Activated CD4-positive, alpha-beta memory T cell treated with anti-CD3 and anti-CD28 coated beads for 36 hours (primary cell): ENCODE measurements at regions not wholly inside any gene's neighbourhood (a gene's known extent, or its start where the extent isn't known, plus 50 kb on each side); places are given as distances from the start of the nearest gene placed in this dataset.

Experiments
- CTCF ChIA-PET: fragments of 350-600 bp; sonication (Branson Sonifier 250); formaldehyde crosslinking; loops from one replicate; lab custom pipeline; 2021; ENCODE audit warnings: antibody characterized with exemption, inconsistent platforms; lab: Charles Lee
- POLR2A ChIA-PET: fragments of 350-600 bp; sonication (Branson Sonifier 250); formaldehyde crosslinking; loops from one replicate; lab custom pipeline; 2021; ENCODE audit warnings: antibody characterized with exemption; lab: Charles Lee
- DNase-seq: peaks from one replicate; pipeline ENCODE4 v3.0.0-alpha.2; 2020
- H3K27ac Mint-ChIP-seq: one replicate; pipeline ENCODE4 v1.8.0; 2021; ENCODE audit warnings: mixed read lengths
- H3K27me3 Mint-ChIP-seq: one replicate; pipeline ENCODE4 v1.8.0; 2021; ENCODE audit warnings: mixed read lengths
- H3K36me3 Mint-ChIP-seq: one replicate; pipeline ENCODE4 v1.8.0; 2021; ENCODE audit warnings: mixed read lengths
- H3K4me1 Mint-ChIP-seq: one replicate; pipeline ENCODE4 v1.8.0; 2021; ENCODE audit warnings: low read depth, mixed read lengths
- H3K4me3 Mint-ChIP-seq: one replicate; pipeline ENCODE4 v1.8.0; 2021; ENCODE audit warnings: mild to moderate bottlenecking, mixed read lengths
- H3K9me3 Mint-ChIP-seq: one replicate; pipeline ENCODE4 v1.8.0; 2021; ENCODE audit warnings: mixed read lengths
- intact Hi-C: fragments of 100-400 bp; cut with micrococcal nuclease; formaldehyde crosslinking; loops from one replicate; pipeline ENCODE4 v1.15.1; 2023

GRCh38 chr15:37537802-37538201 lies 396.6 kb upstream of the TMCO5A start:
- POLR2A ChIA-PET: no interaction called here
- Mint-ChIP-seq H3K27ac (no peak overlapping the region), H3K4me3 (no peak overlapping the region), H3K9me3 (peaks cover 15% of the 10 kb centered on the region), H3K4me1 (no peaks in the 10 kb centered on the region), H3K27me3 (no peaks in the 10 kb centered on the region), H3K36me3 (no peaks in the 10 kb centered on the region)
- no peak for DNase-seq
- intact Hi-C loops: no loop called here
- CTCF ChIA-PET: interaction anchor here (0.6 kb wide), 1 partner anchor 24 kb away, joined by 4 read pairs; no protein-coding TSS in a partner anchor

DNA sequence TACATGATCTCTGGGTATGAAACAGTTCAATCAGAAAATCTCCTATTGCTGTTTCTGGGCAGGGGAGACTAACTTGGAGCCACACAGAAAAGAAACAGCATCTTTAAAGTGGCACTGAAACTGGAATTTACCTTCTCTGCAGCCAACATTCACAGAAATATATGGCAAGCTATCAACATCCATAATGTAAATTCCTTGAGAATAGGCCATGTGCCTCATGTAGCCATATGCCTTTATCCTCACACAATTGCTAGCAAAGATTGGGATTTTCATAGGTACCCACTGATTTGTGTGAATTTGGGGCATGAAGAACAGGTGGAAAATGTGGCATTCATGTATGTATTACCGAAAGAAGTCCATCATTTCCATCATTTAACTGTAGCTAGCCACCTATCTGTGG lies 386.3 kb upstream of the TMCO5A start:
- DNase-seq: no peak

DNA sequence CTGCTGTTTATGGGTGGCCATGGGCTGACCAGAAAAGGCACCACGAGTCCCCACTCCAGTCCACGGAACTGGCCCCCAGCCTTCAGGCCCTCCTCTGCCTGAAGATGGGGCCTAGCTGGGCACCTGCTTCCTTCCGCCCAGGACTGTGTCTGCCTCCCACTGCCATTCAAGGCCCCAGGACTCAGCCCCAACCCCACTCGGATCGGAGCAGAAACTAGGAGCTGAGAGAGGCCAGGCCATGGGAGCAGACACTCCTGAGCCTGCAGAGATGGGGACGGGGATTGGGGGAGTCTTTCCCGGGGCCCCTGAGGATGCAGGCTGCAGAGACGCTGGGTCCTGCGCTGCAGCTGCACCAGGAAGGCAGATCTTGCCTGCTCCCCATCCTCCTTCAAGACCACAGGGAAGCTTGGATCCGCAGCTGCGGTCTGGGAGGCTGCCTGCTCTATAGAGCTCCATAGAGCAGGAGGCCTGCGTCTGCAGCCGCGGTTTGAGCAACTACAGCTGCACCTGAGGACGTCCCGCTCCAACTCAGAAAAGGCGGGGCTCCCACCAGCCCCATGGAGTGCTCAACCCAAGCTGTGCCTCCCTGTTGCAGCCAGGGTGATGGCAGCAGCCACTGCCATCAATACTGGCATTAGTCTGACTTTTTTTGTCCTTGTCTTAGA lies 383.9 kb upstream of the TMCO5A start:
- intact Hi-C loops: no loop called here
- ChIA-PET CTCF (no interaction called here), POLR2A (no interaction called here)
- peaks cover 4% of the 10 kb centered on the region for H3K9me3 Mint-ChIP-seq
- no peak overlapping the region for H3K4me3 Mint-ChIP-seq
- no peak overlapping the region for H3K27ac Mint-ChIP-seq
- H3K27me3 Mint-ChIP-seq: no peaks in the 10 kb centered on the region
- DNase-seq: no peak
- no peaks in the 10 kb centered on the region for H3K36me3 Mint-ChIP-seq
- no peaks in the 10 kb centered on the region for H3K4me1 Mint-ChIP-seq

More for the DNA sequence above, 386.3 kb upstream of the TMCO5A start:
- intact Hi-C loops: no loop called here
- H3K27ac Mint-ChIP-seq: no peak overlapping the region
- POLR2A ChIA-PET: no interaction called here
- no peaks in the 10 kb centered on the region for H3K27me3 Mint-ChIP-seq
- H3K4me3 Mint-ChIP-seq: no peak overlapping the region
- H3K9me3 Mint-ChIP-seq: peaks cover 2% of the 10 kb centered on the region
- H3K36me3 Mint-ChIP-seq: no peaks in the 10 kb centered on the region
- CTCF ChIA-PET: no interaction called here
- no peaks in the 10 kb centered on the region for H3K4me1 Mint-ChIP-seq

DNA sequence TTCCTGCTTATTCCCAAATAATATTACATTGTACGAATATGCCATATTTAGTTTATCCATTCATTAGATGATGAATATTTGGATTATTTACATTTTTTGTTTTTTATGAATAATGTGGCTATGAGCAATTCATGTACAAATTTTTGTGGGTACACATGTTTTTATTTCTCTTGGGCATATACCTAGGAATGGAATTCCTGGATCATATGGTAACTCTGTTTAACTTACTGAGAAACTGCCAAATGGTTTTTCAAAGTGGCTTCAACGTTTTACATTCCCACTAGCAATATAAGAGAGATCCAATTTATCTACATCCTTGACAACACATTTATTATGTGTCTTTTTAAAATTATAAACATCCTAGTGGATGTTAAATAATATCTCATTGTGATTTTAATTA lies 362.0 kb upstream of the TMCO5A start:
- no peaks in the 10 kb centered on the region for H3K27me3 Mint-ChIP-seq
- intact Hi-C loops: no loop called here
- ChIA-PET CTCF (no interaction called here), POLR2A (no interaction called here)
- H3K4me3 Mint-ChIP-seq: no peak overlapping the region
- DNase-seq: no peak
- no peaks in the 10 kb centered on the region for H3K4me1 Mint-ChIP-seq
- H3K36me3 Mint-ChIP-seq: no peaks in the 10 kb centered on the region
- H3K27ac Mint-ChIP-seq: no peak overlapping the region
- no peaks in the 10 kb centered on the region for H3K9me3 Mint-ChIP-seq

DNA sequence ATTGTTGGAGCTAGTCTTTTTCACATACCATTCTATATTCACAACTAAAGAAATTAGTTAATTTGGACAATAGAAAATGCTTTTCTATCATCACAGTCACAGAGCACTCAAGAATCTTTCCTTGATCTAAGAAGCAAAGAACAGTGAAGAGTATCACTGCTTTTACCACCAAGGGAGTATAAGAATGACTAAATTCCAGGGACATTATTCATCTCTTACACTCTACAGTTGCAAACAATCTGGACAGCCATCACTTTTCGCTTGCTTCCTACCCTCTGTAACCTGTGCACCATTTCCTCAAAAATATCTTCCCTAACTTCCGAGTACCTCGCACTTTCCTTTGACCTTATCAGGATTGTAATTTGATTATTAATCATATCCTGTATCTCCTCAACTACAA lies 359.5 kb upstream of the TMCO5A start:
- intact Hi-C loops: no loop called here
- ChIA-PET CTCF (no interaction called here), POLR2A (no interaction called here)
- DNase-seq: no peak
- no peaks in the 10 kb centered on the region for H3K9me3 Mint-ChIP-seq
- H3K36me3 Mint-ChIP-seq: no peaks in the 10 kb centered on the region
- no peaks in the 10 kb centered on the region for H3K27me3 Mint-ChIP-seq
- no peaks in the 10 kb centered on the region for H3K4me1 Mint-ChIP-seq
- H3K4me3 Mint-ChIP-seq: no peak overlapping the region
- H3K27ac Mint-ChIP-seq: no peak overlapping the region

DNA sequence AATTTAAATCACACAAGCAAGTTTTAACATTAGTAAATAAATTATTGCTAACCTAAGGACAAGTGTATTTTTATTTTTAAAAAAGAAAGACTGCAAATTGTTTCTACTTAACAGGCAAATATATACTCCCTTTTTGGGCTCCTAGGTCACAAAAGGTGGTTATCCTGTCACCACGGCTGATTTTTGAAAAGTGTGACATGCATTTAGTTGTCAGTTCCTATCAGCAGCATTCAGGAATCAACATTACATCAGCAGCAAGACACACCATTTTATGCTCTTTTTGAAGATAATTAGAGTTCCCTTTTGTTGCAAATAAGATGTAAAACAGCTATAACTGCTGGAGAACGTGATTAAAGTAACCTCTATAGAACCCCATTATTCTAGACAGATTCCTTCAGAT lies 357.5 kb upstream of the TMCO5A start:
- Mint-ChIP-seq H3K27ac (no peak overlapping the region), H3K4me3 (no peak overlapping the region), H3K4me1 (no peaks in the 10 kb centered on the region), H3K27me3 (no peaks in the 10 kb centered on the region), H3K36me3 (no peaks in the 10 kb centered on the region), H3K9me3 (no peaks in the 10 kb centered on the region)
- DNase-seq: no peak
- ChIA-PET POLR2A (no interaction called here), CTCF (no interaction called here)
- intact Hi-C loops: no loop called here

DNA sequence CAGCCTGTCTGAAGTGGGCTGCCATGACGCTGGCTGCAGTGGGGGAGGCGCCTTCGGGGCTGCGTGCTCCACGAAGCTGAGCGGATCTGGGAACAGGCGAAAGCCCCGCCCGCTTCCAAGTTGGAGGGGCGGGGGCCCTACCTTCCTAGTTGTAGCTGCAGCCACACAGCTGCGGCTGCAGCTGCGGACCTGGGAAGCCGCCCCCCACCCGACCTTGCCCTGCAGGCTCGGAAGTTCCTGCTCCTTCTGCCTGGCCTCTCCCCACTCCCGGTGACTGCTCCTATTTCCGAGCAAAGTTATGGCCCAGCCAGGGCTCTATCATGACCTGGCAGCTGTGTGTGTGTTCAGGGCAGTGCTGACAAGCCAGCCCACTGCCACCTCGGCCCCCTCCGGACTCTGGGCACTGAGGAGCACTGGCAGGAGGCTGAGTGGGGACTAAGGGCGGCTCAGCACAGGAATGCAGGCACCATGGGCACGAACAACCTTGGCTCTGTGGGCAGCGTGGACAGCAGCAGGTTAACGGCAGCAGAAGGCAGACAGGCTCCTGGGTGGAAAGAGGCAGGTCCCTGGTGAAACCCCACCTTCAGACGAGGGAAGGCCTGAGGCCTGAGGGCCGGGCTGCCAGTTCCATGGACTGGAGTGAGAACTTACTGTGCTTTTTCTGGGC lies 352.4 kb upstream of the TMCO5A start:
- no peak overlapping the region for H3K27ac Mint-ChIP-seq
- DNase-seq: no peak
- H3K27me3 Mint-ChIP-seq: no peaks in the 10 kb centered on the region
- CTCF ChIA-PET: no interaction called here
- H3K9me3 Mint-ChIP-seq: peaks cover 3% of the 10 kb centered on the region
- intact Hi-C loops: no loop called here
- no peak overlapping the region for H3K4me3 Mint-ChIP-seq
- H3K4me1 Mint-ChIP-seq: no peaks in the 10 kb centered on the region
- POLR2A ChIA-PET: no interaction called here
- H3K36me3 Mint-ChIP-seq: no peaks in the 10 kb centered on the region

GRCh38 chr15:37582852-37583251 lies 351.6 kb upstream of the TMCO5A start:
- no peaks in the 10 kb centered on the region for H3K27me3 Mint-ChIP-seq
- peaks cover 3% of the 10 kb centered on the region for H3K9me3 Mint-ChIP-seq
- H3K36me3 Mint-ChIP-seq: no peaks in the 10 kb centered on the region
- ChIA-PET POLR2A (no interaction called here), CTCF (no interaction called here)
- no peak overlapping the region for H3K27ac Mint-ChIP-seq
- H3K4me3 Mint-ChIP-seq: no peak overlapping the region
- intact Hi-C loops: no loop called here
- no peaks in the 10 kb centered on the region for H3K4me1 Mint-ChIP-seq
- no peak for DNase-seq

GRCh38 chr15:37586011-37586583 lies 348.3 kb upstream of the TMCO5A start:
- H3K27me3 Mint-ChIP-seq: no peaks in the 10 kb centered on the region
- no peaks in the 10 kb centered on the region for H3K36me3 Mint-ChIP-seq
- intact Hi-C loops: no loop called here
- H3K4me3 Mint-ChIP-seq: no peak overlapping the region
- peaks cover 3% of the 10 kb centered on the region for H3K9me3 Mint-ChIP-seq
- DNase-seq: no peak
- no peaks in the 10 kb centered on the region for H3K4me1 Mint-ChIP-seq
- H3K27ac Mint-ChIP-seq: no peak overlapping the region
- CTCF ChIA-PET: no interaction called here
- POLR2A ChIA-PET: no interaction called here

DNA sequence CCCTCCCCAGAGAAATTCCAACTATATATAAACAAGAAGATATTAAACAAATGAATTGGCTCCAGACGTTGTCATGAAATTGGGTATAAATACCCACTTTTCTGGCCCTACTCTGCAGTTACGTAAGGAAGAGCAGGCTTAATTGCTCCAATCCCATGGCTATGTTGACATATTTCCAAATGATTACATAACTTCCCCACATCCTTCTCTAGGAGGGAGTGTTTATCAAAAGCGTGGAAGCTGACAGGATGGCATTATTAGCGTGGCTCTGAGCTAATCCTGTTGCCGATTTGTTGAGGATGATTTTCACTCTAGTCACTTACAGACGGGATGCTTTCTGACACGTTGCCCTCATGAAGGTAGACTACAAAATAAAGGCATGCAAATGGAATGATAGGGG lies 347.5 kb upstream of the TMCO5A start:
- no peak overlapping the region for H3K4me3 Mint-ChIP-seq
- H3K9me3 Mint-ChIP-seq: peaks cover 3% of the 10 kb centered on the region
- H3K36me3 Mint-ChIP-seq: no peaks in the 10 kb centered on the region
- ChIA-PET POLR2A (no interaction called here), CTCF (no interaction called here)
- H3K4me1 Mint-ChIP-seq: no peaks in the 10 kb centered on the region
- intact Hi-C loops: no loop called here
- no peak for DNase-seq
- H3K27me3 Mint-ChIP-seq: no peaks in the 10 kb centered on the region
- H3K27ac Mint-ChIP-seq: no peak overlapping the region

GRCh38 chr15:37594417-37594816 lies 340.0 kb upstream of the TMCO5A start:
- Mint-ChIP-seq H3K4me3 (no peak overlapping the region), H3K27ac (no peak overlapping the region), H3K4me1 (no peaks in the 10 kb centered on the region), H3K9me3 (no peaks in the 10 kb centered on the region), H3K36me3 (no peaks in the 10 kb centered on the region), H3K27me3 (no peaks in the 10 kb centered on the region)
- ChIA-PET POLR2A (no interaction called here), CTCF (no interaction called here)
- no peak for DNase-seq
- intact Hi-C loops: no loop called here

- H3K9me3 Mint-ChIP-seq: no peaks in the 10 kb centered on the region
- POLR2A ChIA-PET: no interaction called here
- H3K27ac Mint-ChIP-seq: no peak overlapping the region
- CTCF ChIA-PET: no interaction called here
- intact Hi-C loops: no loop called here
- DNase-seq: no peak
- no peak overlapping the region for H3K4me3 Mint-ChIP-seq
- H3K27me3 Mint-ChIP-seq: no peaks in the 10 kb centered on the region
- no peaks in the 10 kb centered on the region for H3K4me1 Mint-ChIP-seq
- H3K36me3 Mint-ChIP-seq: no peaks in the 10 kb centered on the region
Observed at GRCh38 chr15:37595426-37595970, 338.9 kb upstream of the TMCO5A start.

DNA sequence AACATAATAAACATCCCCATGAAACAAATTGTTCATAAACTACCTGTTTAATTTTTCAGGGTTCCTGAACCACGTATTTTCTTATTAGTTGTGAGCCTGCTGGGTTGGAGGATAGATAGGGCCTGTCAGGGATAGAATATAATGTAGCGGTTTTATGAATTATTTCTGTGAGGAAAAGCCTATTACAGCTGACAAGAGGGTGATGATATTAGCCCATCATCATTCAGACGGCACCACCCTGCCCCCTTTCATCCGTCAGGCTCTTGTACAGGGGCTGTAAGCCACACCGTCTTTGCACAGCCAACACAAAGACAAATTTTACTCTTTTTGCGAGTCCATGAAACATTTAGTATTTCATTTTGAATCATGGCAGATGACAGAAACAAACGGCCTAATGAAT lies 335.3 kb upstream of the TMCO5A start:
- CTCF ChIA-PET: no interaction called here
- POLR2A ChIA-PET: no interaction called here
- no peak overlapping the region for H3K27ac Mint-ChIP-seq
- no peaks in the 10 kb centered on the region for H3K27me3 Mint-ChIP-seq
- no peaks in the 10 kb centered on the region for H3K4me1 Mint-ChIP-seq
- H3K4me3 Mint-ChIP-seq: no peak overlapping the region
- H3K9me3 Mint-ChIP-seq: no peaks in the 10 kb centered on the region
- DNase-seq: no peak
- intact Hi-C loops: no loop called here
- no peaks in the 10 kb centered on the region for H3K36me3 Mint-ChIP-seq
